HL-60 (cell line): ENCODE measurements at regions not wholly inside any gene's neighbourhood (a gene's known extent, or its start where the extent isn't known, plus 50 kb on each side); places are given as distances from the start of the nearest gene placed in this dataset.
"Not testable (repeated sequence)": the region's sequence is repeated elsewhere in the genome, so short reads cannot be mapped to it uniquely, and the experiment has no call there.

Experiments used
- CTCF ChIP-seq: IDR thresholded peaks from one replicate; pipeline ENCODE4 v1.5.1; 2011; ENCODE audit warnings: low read length, control low read depth, inconsistent platforms; ENCODE audit not compliant: insufficient read depth
- GABPA ChIP-seq: IDR thresholded peaks from 2 replicates; pipeline ENCODE4 v1.6.1; 2012; ENCODE audit warnings: low read depth
- POLR2AphosphoS5 ChIP-seq: IDR thresholded peaks from 2 replicates; pipeline ENCODE4 v1.6.1; 2012; ENCODE audit warnings: low read depth
- REST ChIP-seq: IDR thresholded peaks from 2 replicates; pipeline ENCODE4 v1.6.1; 2012; ENCODE audit warnings: low read depth; ENCODE audit not compliant: insufficient replicate concordance
- SPI1 ChIP-seq: IDR thresholded peaks from 2 replicates; pipeline ENCODE4 v1.6.1; 2012; ENCODE audit warnings: low read depth, mild to moderate bottlenecking, borderline replicate concordance

- TF ChIP-seq CTCF, POLR2AphosphoS5, REST, GABPA, SPI1: not testable (repeated sequence)
These were observed 115.7 kb upstream of the AKAP13 start for GRCh38 chr15:85264614-85265190.
